ENCODE measurements at regions not wholly inside any gene's neighbourhood (a gene's known extent, or its start where the extent isn't known, plus 50 kb on each side); places are given as distances from the start of the nearest gene placed in this dataset.

DNA sequence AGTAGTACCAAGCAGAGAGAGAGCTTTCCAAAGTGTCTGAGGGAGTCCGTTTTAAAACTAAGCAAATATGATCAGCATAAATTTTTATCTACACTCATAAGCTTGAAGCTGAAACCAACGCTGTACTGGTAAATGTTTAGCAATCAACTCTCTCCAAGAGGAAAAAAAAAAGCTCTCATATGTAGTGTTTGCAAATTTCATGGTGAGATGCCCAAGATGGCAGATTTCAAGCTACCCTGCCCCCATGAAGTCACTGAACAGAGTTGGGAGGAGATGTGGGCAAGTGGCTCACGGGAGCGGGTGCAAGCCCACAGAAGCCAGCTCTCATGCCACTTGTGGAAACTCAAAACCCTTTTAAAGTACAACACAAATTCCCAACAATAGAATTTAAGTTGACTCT lies 475.8 kb downstream of the BCAT1 start:
- no peak for DNase-seq (ENCODE audit: low read depth)

DNA sequence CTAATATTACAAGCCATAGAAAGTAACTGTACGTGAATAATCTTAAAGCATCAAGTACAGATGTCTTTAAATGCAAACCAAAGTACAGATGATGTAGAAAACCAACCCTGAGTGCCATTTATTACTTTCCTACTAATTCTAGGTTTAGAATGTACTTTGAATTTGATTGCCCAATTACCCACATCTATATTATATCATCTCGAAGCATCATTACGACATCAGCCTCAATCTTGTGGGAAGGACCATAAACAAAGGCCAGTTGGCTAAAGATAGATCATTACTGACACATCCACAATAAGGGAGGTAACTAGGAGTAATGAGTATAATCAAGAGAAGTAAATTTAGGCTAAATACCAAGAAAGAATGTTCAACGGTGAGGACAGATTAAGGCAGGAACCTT lies 478.9 kb downstream of the BCAT1 start:
- DNase-seq (ENCODE audit: low read depth): peak; percentile 91

DNA sequence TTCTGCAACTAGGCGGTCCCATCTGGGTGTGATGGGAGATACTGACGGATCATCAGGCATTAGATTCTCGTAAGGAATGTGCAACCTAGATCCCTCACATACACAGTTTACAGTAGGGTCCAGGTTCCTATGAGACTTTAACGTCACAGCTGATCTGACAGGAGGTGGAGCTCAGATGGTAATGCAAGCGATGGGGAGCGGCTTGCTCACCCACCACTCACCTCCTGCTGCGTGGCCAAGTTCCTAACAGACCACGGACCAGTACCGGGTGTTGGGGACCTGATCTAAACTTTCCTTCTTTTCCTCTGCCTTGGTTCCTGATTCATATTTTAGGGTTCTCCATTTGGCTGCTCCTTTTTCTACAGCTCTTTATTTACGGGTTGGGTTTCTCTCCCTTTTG lies 479.8 kb downstream of the BCAT1 start:
- DNase-seq (ENCODE audit: low read depth): no peak

DNA sequence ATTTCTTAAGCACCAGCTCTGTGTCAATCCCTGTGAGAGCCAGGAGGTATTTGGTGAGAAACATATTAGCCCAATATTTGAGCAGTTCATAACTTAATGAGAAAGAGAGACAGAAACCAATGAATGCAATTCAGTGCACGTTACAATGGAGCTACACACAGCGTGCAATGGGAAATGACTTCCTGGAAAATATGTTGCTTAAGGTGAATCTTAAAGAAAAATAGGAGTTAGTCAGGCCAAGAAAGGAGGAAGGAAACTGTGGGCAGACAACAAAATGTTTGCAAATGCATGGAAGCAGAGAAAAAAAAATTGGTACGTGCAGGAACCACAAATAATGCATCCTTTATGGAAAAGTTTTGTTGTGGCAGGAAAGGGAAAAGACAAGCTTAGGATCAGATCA lies 481.7 kb downstream of the BCAT1 start:
- DNase-seq (ENCODE audit: low read depth): no peak

DNA sequence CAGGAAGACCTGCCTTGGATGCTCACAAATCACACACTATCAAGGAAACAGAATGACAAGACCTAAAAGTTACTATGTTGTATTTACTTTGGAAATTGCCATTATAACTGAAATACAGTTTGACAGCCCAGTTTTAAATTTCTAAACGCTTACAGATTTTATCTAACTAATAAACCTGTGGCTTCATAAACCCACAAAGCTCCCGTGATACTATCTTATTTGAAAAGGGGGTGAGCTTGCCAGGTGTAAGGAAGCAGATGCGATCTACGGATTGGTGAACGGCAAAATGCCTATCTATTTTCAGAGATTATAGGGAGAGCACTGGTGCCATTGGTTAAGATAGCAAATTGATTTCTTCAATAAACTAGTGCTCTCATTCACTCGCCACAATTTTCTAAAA lies 485.5 kb downstream of the BCAT1 start:
- DNase-seq (ENCODE audit: low read depth): no peak

DNA sequence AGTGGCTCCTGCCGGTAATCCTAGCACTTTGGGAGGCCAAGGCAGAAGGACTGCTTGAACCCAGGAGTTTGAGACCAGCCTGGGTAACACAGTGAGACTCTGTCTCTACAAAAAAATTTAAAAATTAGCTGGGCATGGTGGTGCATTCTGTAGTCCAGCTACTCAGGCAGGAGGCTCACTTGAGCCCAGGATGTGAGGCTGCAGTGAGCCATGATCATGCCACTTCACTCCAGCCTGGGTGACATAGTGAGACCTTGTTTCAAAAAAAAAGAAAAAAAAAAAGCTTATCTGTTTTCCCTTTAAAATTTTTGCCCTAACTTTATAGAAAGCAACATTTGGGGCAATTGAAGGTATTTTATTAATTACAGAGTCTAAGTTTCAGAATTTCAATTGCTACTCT lies 486.0 kb downstream of the BCAT1 start:
- no peak for DNase-seq (ENCODE audit: low read depth)

DNA sequence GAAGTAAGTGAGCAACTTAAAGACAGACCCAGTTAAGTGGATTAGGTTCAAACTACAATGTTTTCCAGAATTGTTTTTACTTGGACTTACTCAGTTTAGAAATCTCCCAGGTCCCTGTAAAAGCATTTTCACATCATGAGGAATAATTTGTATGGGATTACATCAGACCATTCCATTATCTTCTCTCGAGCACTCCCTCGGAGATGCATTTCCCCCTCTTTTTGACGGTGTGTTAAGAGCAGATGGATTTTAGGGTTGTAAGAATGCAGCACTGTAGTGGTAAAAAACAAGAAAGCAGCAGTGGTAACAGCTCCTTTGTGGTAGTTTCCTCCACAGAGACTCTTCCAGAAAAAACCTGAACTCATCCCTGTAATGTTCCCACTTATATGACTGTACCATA lies 488.4 kb downstream of the BCAT1 start:
- DNase-seq (ENCODE audit: low read depth): peak; percentile 14

DNA sequence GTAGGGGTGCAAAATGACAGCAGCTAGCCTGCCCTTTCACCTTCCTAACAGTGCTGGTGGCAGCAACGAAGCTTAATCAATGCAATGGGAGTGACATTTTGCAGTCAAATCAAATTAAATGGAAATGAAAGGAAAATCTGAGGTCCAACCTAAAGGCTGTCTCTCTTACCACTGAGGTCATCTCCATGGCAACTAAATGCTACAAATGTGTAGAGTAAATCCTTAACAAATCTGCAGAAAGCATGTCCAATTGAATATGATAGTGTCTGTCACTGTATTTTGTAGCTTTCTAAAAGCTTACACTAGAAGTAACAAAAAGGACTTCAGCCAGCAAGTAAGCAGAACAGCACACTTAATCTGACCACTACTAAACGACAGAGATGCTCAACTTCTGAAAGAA lies 488.8 kb downstream of the BCAT1 start:
- no peak for DNase-seq (ENCODE audit: low read depth)

DNA sequence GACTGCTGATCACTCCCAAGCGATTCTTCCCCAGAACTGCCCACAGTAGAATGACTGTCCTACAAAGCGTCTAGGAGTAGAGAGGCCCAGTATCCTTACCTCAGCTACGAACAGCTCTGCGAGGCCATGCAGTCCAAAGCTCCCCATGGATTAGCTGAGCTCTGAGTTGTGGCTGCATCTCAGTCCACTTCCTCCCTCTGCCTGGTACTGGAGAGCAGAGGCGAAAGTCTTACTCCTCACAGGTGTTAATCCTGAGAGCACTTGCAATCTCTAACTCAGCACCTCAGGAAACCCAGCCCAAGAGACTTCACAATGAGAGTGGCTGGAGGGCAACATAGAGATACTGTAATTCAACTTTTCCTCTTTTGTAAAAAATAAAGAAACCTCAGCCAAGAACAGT lies 493.1 kb downstream of the BCAT1 start:
- peak; percentile 7 for DNase-seq (ENCODE audit: low read depth)

DNA sequence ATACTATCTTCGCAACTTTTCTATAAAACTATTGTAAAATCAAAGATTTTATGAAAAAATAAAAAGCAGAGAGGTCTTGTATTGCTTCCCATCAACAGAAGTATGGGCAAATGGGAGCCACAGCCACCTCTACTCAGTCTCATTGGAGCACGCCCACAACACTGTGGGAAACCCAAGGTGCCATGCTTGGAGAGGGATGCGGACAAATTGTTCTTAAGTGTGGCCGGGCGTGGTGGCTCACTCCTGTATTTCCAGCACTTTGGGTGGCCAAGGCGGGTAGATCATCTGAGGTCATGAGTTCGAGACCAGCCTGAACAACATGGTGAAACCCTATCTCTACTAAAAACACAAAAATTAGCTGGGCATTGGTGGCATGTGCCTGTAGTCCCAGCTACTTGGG lies 498.2 kb upstream of the SOX5 start:
- DNase-seq (ENCODE audit: low read depth): no peak

DNA sequence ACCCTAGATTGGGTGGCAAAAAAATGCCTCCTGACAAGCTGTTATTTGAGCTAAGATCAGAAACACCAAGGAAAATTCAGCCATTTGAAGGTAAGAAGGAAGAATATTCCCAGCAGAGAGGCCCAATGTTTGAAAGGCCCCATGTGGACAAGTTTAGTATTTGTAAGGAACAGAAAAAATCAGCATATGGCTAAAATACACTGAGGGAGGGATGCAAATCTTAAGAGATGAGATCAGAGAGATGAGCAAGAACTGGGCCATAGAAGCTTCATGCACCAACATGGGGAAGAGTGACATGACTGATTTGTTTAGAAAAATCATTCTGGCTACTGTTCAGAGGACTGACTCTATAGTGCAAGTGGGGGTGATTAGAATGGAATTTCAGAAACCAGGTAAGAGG lies 496.8 kb upstream of the SOX5 start:
- no peak for DNase-seq (ENCODE audit: low read depth)

DNA sequence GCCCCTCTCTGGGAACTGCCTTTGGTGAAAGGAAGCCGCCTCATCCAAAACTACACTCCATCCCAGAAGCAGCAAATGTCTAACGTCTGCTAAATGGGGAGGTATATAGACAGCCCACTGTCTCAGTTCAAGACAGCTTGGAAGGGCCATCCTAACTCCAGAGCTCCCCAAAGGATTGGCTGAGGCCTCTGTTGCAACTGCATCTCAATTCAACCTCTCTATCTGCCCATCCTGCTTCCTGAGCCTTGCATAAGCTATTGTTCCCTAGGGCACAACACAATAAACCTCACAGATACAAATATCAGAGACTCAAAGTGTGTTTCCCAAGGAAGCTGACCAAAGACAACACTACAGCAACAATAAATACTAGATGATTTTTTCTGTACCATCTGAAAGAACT lies 495.2 kb upstream of the SOX5 start:
- no peak for DNase-seq (ENCODE audit: low read depth)

DNA sequence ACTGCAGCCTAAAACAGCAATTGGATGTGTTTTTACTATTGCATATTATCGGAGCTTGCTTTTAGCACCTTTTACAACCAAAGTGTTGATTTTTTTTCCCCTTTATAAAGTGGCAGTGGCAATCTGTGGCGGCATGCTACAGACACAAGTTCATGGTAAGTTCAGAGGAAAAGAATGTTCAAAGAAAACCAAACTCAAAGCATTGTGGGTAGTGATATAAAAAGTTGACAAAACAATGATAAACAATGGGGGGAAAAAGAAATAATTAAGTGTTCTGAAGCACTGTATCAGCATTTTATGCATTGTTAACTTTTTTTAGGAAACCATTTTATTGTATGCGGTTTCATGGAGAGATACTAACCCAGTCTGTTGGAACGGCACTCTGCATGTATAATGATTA lies 492.0 kb upstream of the SOX5 start:
- no peak for DNase-seq (ENCODE audit: low read depth)

DNA sequence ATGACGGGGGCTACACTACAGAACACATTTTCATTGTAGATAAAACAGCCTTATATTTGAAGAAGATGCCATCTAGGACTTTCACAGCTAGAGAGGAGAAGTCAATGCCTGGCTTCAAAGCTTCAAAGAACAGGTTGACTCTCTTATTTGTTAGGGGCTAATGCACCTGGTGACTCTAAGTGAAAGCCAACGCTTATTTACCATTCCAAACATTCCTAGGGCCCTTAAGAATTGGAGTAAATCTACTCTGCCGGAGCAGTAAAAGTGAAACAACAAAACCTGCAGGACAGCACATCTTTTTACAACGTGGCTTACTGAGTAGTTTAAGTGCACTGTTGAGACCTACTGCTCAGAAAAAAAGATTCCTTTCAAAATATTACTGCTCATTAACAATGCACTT lies 487.2 kb upstream of the SOX5 start:
- no peak for DNase-seq (ENCODE audit: low read depth)

DNA sequence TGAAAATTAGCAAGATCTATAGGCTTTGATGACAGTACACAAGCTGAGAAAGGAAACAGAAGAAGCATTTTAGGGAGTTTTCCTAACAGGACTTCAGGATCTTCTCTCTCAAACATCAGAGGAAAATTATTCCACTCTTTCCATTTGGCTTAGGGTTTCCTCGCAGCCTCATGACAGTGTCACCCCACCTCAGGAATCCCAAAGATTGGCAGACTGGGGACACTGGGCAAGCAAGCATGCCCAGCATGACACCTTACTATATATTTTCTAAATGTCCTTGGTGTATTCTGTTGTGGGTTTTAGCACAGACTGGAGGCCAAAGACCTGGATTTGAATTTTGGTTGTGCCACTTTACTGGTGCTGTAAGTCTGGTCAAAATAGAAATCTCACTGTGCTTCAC lies 482.4 kb upstream of the SOX5 start:
- no peak for DNase-seq (ENCODE audit: low read depth)

DNA sequence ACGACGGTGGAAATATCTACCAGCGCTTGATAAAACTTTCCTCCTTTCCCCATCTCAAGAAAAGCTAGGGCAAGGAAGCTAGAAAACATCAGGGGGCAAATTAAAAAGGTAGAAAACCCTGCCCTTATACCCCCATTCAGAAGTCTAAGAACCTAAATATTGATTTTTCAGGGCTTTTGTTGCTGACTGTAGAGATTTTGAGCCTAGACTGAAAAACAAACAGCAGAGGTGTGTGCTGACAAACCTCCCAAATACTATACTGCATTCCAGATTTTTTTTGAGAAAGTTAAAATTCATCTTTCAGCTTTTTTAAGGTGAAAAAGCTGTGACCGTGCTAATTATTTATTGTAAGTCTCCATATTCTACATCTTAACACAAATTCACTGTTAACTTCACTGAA lies 478.3 kb upstream of the SOX5 start:
- DNase-seq (ENCODE audit: low read depth): no peak

DNA sequence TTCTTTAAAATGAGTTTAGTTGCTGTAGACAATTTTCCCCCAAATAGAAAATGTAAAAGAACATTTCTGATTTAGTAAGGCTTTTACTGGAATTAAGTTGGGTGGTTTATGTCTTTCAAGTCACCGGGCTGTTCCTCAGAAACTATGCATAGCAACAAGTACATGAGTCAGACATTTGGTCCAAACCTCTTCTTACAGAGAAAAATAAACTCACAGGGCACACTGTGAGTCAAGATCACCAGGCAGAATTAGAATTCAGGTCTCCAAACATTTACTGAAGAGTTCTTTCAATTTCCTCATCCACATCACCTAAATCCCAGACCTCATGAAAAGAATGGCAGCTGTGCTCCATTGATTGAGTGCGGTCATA lies 476.1 kb upstream of the SOX5 start:
- DNase-seq (ENCODE audit: low read depth): peak; percentile 78

DNA sequence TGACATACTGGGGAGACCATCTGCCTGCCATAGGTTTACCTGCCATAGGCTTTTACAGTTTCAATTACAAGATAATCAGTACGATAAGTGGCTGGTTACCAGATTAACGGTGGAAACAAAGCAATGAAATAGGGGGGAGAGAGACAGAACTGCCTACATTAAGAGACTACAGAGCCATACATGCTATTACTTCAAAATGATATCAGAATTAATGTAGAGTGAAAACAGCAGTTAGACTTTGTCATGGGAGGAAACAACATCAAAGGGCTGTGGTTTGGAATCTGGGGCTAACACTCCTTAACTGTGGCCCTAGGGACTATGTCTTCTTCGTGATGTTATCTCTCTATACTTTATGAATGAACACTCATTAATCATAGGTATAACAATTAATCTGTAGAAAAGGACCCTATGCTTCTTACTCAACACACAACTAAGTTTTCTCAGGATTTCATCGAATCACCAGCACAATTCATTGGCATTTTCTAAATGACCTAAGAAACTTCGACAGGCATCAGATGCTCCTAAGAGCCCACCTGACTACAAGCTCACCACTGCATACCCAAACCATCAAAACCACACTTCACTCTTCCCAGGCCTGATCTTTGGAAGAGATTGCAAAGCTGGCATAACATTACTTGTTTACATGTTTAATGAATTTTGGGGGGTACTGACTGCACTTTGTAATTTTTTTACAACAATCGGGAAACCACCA lies 475.6 kb upstream of the SOX5 start:
- DNase-seq (ENCODE audit: low read depth): peak; percentile 29

DNA sequence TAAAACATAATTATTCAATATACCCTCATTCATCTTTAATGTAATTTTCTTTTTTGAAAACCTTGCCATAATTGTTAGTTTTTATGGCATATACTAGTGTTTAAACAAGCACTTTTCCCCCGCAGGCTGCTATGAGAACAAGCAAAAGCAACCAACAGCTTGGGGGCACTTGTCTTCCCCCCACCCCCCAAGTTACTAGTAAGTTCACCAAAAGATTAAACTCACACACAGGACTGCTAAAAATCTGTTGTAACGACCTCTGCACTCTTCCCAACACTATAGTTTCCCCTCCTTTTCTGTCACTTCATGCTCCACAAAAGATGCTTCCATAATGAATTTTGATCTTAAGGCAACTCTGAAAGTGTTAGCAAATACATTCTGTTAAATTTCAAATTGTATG lies 474.9 kb upstream of the SOX5 start:
- DNase-seq (ENCODE audit: low read depth): no peak

DNA sequence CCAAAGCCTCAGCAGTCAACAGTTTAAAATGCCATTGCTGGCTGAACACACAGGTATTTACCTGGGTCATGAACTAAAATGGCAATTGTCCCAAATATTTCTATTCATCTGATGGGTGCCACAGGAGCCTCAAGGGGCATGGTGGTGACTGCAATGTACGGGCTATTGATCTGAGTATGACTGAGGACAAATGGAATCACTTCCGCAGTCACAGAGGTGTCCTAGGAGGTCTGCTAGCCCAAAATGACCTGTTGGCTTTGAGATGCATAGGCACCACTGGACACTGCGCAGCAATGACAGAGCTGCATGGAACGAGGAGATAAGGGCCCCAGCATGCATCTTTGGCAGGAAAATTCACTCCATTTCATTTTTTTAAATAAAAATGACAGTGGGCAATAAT lies 474.1 kb upstream of the SOX5 start:
- no peak for DNase-seq (ENCODE audit: low read depth)

DNA sequence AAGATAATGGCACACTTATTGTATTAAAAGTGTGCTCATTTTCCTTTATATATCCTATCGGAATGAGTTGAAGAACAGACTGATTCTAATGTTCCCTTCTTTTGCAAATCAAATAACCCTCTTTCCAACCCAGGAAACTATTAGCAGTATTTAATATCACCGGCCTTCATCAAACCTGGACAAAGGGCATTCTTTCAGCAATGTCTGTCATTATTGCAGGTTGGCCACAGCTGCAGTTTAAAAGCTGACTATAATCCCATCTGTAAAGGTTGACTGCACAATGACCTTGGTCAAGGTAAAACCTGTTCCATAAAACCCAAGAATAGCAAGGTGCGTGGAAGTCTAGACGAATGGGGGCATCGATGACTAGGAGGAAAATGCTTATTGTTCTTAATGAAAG lies 472.3 kb upstream of the SOX5 start:
- no peak for DNase-seq (ENCODE audit: low read depth)

DNA sequence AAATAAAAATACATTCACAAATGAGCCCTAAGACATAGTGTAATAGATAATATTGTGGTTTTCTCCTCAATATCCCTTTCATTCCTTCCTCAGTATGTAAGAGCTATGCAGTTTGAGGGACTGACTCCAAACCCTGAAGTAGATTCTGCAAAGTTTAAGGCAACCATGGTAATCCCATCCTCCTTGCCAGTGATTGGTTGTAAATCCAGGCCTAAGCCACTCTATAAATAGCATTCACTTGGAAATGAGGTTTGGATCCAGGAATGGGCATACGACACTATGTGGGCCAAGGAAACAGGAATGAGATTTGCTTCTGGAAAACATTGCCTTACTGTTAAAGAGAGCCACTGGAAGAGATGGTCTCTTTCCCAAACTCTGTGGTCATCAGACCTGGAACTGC lies 468.7 kb upstream of the SOX5 start:
- DNase-seq (ENCODE audit: low read depth): peak; percentile 22

DNA sequence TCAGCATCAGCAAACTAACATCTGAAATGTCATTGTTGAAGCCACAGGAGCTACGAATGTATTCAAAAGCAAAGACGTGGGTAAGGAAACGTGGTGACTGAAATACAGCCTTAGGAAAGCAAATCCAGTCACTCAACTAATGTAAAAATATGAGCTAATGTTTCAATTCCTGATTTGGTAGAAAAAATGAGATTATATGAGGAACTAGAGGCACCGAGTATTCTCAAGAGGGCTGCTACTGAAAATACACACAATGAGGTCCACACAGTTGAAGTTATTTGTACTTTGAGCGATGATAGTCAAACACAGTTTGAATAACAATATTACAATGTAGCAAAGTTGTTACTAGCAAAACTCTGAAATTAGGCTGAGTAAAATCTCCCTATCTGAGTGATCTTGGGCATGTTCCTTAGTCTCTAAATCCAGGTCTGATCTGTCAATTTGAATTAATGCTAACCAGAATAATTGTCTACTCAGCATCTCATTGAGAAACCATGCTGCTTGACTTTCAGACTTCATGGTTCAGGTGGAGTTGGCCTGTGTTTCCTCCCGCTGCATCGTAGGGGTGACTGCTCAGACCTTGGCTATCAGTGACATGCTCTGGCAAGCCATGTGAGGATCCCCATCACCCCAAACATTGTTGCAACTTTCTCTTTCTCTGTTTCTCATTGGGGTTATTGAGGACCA lies 467.1 kb upstream of the SOX5 start:
- DNase-seq (ENCODE audit: low read depth): no peak

DNA sequence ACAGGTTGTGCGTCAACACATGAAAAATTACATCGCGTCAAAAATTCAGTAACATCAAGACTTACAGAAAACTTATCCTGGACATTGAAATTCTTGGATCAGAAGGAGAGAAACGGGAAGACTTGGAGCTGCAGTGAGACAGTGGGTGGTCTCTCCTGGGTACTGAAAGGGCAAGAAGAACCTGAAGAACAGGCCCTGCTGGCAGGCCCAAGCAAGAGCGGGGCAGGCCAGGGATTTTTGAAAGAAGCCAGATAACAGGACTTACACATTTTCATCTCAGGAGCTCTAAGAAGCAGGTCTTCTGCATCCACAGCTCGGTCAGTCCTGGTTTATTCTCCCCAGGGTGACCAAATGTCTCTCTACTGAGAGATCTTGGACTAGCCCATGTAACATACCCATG lies 466.5 kb upstream of the SOX5 start:
- no peak for DNase-seq (ENCODE audit: low read depth)
